Midbrain (tissue), 1 donor: ENCODE measurements at regions not wholly inside any gene's neighbourhood (a gene's known extent, or its start where the extent isn't known, plus 50 kb on each side); places are given as distances from the start of the nearest gene placed in this dataset.
"Not testable (repeated sequence)": the region's sequence is repeated elsewhere in the genome, so short reads cannot be mapped to it uniquely, and the experiment has no call there.

Experiments
- DNase-seq: peaks from one replicate; lab custom pipeline; 2025; lab: John Stamatoyannopoulos, UW

GRCh38 chr10:83983578-83984255, 155.6 kb upstream of the GHITM start:
- DNase-seq: no peak

GRCh38 chr10:83984256-83984640, 155.1 kb upstream of the GHITM start:
- no peak for DNase-seq

- no peak for DNase-seq
These were observed 152.5 kb upstream of the GHITM start for GRCh38 chr10:83986800-83987199.

- no peak for DNase-seq
These were observed 152.1 kb upstream of the GHITM start for GRCh38 chr10:83987216-83987615.

- no peak for DNase-seq
These were observed 150.9 kb upstream of the GHITM start for GRCh38 chr10:83988435-83988834.

- peak; percentile 42 for DNase-seq
These were observed 149.2 kb upstream of the GHITM start for GRCh38 chr10:83990126-83990525.

GRCh38 chr10:83991986-83992753, 147.1 kb upstream of the GHITM start:
- no peak for DNase-seq

GRCh38 chr10:83994325-83994724, 145.0 kb upstream of the GHITM start:
- no peak for DNase-seq

GRCh38 chr10:83995738-83996331, 143.5 kb upstream of the GHITM start:
- no peak for DNase-seq

- no peak for DNase-seq
These were observed 135.1 kb upstream of the GHITM start for GRCh38 chr10:84004221-84004620.

GRCh38 chr10:84005403-84005802, 133.9 kb upstream of the GHITM start:
- DNase-seq: no peak

GRCh38 chr10:84007482-84007881, 131.8 kb upstream of the GHITM start:
- DNase-seq: no peak

GRCh38 chr10:84008878-84009277, 130.4 kb upstream of the GHITM start:
- no peak for DNase-seq

GRCh38 chr10:84012431-84012830, 126.9 kb upstream of the GHITM start:
- DNase-seq: no peak

- no peak for DNase-seq
These were observed 126.4 kb upstream of the GHITM start for GRCh38 chr10:84012831-84013458.

GRCh38 chr10:84015877-84016595, 123.3 kb upstream of the GHITM start:
- DNase-seq: no peak

- no peak for DNase-seq
These were observed 120.5 kb upstream of the GHITM start for GRCh38 chr10:84018826-84019225.

GRCh38 chr10:84019854-84020458, 119.4 kb upstream of the GHITM start:
- not testable (repeated sequence) for DNase-seq

- no peak for DNase-seq
These were observed 112.5 kb upstream of the GHITM start for GRCh38 chr10:84026821-84027257.

- no peak for DNase-seq
These were observed 109.5 kb upstream of the GHITM start for GRCh38 chr10:84029840-84030239.

GRCh38 chr10:84038035-84038434, 101.3 kb upstream of the GHITM start:
- no peak for DNase-seq

GRCh38 chr10:84039957-84040356, 99.4 kb upstream of the GHITM start:
- DNase-seq: no peak
